Coronary artery (tissue), 2 donors: ENCODE measurements at regions not wholly inside any gene's neighbourhood (a gene's known extent, or its start where the extent isn't known, plus 50 kb on each side); places are given as distances from the start of the nearest gene placed in this dataset.
"Not testable (repeated sequence)": the region's sequence is repeated elsewhere in the genome, so short reads cannot be mapped to it uniquely, and the experiment has no call there.

Experiments used
- DNase-seq: peaks from one replicate; pipeline ENCODE4 v3.0.0-alpha.2; 2017; ENCODE audit warnings: low spot score
- H3K27ac ChIP-seq, 2 donors: fragments of 200-600 bp; sonication (generic); one replicate each; pipeline ENCODE4 v1.5.1; 2016 to 2019
- H3K4me3 ChIP-seq: fragments of 200-600 bp; sonication (generic); 2 replicates; pipeline ENCODE4 v1.5.1; 2016; ENCODE audit warnings: mild to moderate bottlenecking, moderate library complexity
- TF ChIP-seq, protein P1 (sequence below): fragments of 200-600 bp; sonication (generic); IDR thresholded peaks from one replicate; pipeline ENCODE4 v1.5.1; 2019; ENCODE audit warnings: antibody characterized with exemption

DNA sequence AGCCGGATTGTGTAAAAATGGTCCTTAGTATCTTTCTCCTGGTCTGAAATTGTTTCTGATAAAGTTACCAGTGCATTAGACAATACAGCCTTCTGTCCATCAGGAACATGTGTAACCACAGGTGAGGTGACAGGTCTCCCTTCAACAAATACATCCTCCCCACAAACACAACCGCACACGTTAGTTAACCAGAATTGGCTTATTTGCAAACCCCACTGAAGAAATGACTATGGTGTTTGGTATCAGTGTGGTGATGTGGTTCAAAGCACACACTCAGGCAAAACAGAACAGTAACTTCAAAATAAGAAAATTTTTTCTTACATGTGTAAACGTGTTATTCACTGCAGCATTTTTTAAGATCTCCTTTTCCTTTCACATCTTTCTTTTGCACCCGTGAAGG lies 517.2 kb upstream of the NR5A2 start:
- no peak overlapping the region for H3K4me3 ChIP-seq
- TF ChIP-seq, protein P1, sequence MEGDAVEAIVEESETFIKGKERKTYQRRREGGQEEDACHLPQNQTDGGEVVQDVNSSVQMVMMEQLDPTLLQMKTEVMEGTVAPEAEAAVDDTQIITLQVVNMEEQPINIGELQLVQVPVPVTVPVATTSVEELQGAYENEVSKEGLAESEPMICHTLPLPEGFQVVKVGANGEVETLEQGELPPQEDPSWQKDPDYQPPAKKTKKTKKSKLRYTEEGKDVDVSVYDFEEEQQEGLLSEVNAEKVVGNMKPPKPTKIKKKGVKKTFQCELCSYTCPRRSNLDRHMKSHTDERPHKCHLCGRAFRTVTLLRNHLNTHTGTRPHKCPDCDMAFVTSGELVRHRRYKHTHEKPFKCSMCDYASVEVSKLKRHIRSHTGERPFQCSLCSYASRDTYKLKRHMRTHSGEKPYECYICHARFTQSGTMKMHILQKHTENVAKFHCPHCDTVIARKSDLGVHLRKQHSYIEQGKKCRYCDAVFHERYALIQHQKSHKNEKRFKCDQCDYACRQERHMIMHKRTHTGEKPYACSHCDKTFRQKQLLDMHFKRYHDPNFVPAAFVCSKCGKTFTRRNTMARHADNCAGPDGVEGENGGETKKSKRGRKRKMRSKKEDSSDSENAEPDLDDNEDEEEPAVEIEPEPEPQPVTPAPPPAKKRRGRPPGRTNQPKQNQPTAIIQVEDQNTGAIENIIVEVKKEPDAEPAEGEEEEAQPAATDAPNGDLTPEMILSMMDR: no peak
- DNase-seq: no peak
- no peak overlapping the region for H3K27ac ChIP-seq

DNA sequence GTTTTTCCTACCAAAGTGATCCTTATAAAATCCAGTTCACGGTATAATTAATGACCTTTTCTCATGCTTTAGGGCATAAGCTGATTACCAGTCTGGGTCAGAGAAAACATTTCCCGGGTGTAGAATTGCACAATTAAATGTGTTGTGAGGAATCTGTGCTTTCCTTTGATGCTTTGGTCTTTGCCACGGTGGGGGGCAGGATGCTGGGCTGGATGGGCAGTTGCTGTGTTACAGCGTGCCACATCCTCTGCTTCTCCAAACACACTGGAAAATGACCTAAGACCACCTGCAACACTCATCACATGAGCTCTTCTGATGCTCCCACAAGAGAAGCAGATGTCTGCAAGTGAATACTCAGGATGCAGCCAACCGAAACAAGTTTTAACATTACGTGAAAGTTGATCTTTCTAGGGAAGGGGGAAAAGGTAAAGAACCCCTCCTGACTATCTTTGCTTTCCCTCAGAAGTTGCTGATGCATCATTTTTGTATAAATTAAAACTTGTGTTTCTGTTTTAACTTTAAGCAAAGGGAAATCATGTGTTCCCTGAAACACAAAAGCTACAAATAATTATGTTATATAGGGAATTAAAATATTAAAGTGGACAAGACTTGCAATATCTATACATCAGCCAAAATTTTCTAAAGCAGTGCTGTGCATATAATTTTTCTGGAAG lies 515.3 kb upstream of the NR5A2 start:
- Histone ChIP-seq H3K4me3 (no peak overlapping the region), H3K27ac (no peak overlapping the region)
- TF ChIP-seq, protein P1: no peak
- DNase-seq: no peak

DNA sequence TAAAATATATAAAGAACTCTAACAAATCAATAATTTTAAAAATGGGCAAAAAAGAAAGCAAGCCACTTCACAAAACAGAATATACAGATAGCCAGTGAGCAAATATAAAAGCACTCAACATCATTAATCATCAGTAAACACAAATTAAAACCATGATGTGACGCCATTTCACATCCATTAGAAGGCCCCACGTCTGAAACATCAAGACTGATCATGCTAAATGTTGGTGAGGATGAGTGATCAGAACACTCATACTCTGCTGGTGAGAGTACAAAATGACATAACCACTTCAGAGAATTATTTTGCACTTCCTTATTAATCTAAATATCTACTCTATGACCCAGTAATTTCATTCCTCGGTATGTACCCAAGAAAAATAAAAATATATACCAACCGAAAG lies 512.2 kb upstream of the NR5A2 start:
- DNase-seq: no peak
- TF ChIP-seq, protein P1: no peak
- H3K27ac ChIP-seq: no peak overlapping the region
- no peak overlapping the region for H3K4me3 ChIP-seq

DNA sequence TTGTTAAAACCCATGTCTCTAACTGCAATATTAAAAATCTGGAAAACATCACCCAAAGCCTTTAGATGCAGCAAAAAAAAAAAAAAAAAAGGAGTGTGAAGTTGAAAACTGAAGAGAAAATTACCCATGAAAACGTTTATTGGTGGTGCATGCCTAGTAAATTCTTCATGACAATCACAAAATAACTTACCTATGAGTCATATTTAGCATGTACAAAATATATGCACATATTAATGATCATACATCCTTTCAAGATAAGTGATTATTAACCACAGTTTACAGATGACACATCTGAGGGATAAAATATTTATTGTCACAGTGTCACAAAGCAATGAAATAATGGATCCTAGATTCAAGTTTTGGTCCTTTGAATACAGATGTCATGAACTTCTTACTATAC lies 505.2 kb upstream of the NR5A2 start:
- DNase-seq: no peak
- no peak overlapping the region for H3K4me3 ChIP-seq
- TF ChIP-seq, protein P1: no peak
- no peak overlapping the region for H3K27ac ChIP-seq

DNA sequence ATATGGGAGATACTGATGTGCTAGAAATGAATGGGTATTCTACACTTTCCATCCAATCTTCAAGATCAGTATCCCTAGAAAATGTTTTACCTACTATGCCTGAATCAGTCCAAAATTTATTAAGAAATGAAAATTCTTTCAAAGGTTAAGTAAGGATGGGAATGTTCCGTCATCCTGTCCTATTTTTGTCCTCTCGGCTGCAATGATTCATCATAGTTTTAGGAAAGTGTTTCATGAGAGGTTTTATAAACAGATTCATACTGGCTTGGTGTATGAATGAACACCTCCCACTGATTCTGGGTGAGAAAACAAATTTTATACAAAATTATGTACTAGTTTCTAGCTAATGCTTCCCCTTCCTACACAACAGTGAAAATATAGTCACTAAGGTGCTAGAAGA lies 504.6 kb upstream of the NR5A2 start:
- no peak overlapping the region for H3K27ac ChIP-seq
- DNase-seq: no peak
- no peak overlapping the region for H3K4me3 ChIP-seq
- TF ChIP-seq, protein P1: no peak

DNA sequence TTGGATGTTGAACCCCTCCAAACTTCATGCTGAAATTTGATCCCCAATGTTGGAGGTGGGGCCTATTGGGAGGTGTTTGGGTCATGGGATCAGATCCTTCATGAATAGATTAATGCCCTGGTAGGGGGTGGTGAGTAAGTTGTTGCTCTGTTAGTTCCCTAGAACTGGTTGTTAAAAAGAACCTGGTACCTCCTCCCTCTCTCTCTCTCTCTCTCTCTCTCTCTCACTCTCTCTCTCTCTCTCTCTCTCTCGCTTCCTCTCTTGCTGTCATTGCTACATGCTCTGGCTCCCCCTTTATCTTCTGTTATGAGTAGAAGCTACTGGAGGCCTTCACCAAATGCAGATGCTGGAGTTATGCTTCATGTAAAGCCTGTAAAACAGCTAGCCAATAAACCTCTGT lies 498.2 kb upstream of the NR5A2 start:
- Histone ChIP-seq H3K4me3 (no peak overlapping the region), H3K27ac (no peak overlapping the region)
- no peak for DNase-seq
- TF ChIP-seq, protein P1: no peak

DNA sequence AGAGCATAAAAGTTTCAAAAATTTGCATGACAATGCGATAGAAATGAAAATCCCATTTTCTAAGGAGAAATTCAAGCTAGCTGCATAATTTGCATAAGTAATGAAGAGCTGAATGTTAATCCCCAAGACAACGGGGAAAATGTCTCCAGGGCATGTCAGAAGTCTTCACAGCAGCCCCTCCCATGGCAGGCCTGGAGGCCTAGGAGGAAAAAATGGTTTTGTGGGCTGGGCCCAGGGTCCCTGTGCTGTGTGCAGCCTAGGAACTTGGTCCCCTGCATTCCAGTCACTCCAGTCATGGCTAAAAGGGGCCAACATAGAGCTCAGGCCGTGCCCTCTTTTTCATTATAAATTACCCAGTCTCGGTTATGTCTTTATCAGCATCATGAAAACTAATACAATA lies 494.1 kb upstream of the NR5A2 start:
- not testable (repeated sequence) for H3K4me3 ChIP-seq, DNase-seq, H3K27ac ChIP-seq
